PFSK-1 (cell line): ENCODE measurements at regions not wholly inside any gene's neighbourhood (a gene's known extent, or its start where the extent isn't known, plus 50 kb on each side); places are given as distances from the start of the nearest gene placed in this dataset.

Experiments
- FOXP2 ChIP-seq: optimal IDR thresholded peaks from 2 replicates; pipeline ENCODE3; 2011; ENCODE audit warnings: borderline replicate concordance, control low read depth, inconsistent platforms; ENCODE audit not compliant: insufficient read depth; ENCODE audit errors: extremely low read length, extremely low read depth
- POLR2AphosphoS5 ChIP-seq: IDR thresholded peaks from 2 replicates; pipeline ENCODE4 v1.6.1; 2012; ENCODE audit warnings: low read depth, mild to moderate bottlenecking, control low read depth, low read length, moderate library complexity
- REST ChIP-seq, 2 experiments: IDR thresholded peaks; 2 replicates each; pipeline versions ENCODE4 v1.6.1 to v1.8.0; 2011 to 2012; ENCODE audit warnings: low read depth in 2 of 2, low read length in 2 of 2, control low read depth in 1 of 2, inconsistent platforms in 1 of 2, mild to moderate bottlenecking in 1 of 2, moderate library complexity in 1 of 2; ENCODE audit not compliant: insufficient read depth in 1 of 2
- SIN3A ChIP-seq: IDR thresholded peaks from 2 replicates; pipeline ENCODE4 v1.6.1; 2012; ENCODE audit warnings: mild to moderate bottlenecking, low read length, moderate library complexity, borderline replicate concordance; ENCODE audit not compliant: insufficient read depth
- TAF1 ChIP-seq: IDR thresholded peaks from 2 replicates; pipeline ENCODE4 v1.6.1; 2012; ENCODE audit warnings: low read length, control low read depth, borderline replicate concordance; ENCODE audit not compliant: insufficient read depth

- no peak for TF ChIP-seq FOXP2
- no peak for TF ChIP-seq TAF1
- TF ChIP-seq REST (IDR thresholded peaks at IDR 0.05; ENCODE audit: insufficient read depth in 1 of 2, low read depth in 2 of 2, low read length in 2 of 2) = no peak
- no peak for TF ChIP-seq SIN3A
- no peak for TF ChIP-seq POLR2AphosphoS5
Observed at GRCh38 chr9:722388-722980, 119.0 kb upstream of the DMRT1 start.

GRCh38 chr9:726005-726404 lies 115.5 kb upstream of the DMRT1 start:
- TF ChIP-seq SIN3A = no peak
- TF ChIP-seq TAF1 = no peak
- no peak for TF ChIP-seq FOXP2
- TF ChIP-seq POLR2AphosphoS5 = no peak
- TF ChIP-seq REST (IDR thresholded peaks at IDR 0.05; ENCODE audit: insufficient read depth in 1 of 2, low read depth in 2 of 2, low read length in 2 of 2) = no peak

- no peak for TF ChIP-seq REST (IDR thresholded peaks at IDR 0.05; ENCODE audit: insufficient read depth in 1 of 2, low read depth in 2 of 2, low read length in 2 of 2)
- TF ChIP-seq FOXP2 = no peak
- TF ChIP-seq TAF1 = no peak
- no peak for TF ChIP-seq SIN3A
- TF ChIP-seq POLR2AphosphoS5 = no peak
Observed at GRCh38 chr9:727767-728166, 113.7 kb upstream of the DMRT1 start.

GRCh38 chr9:728535-728934 lies 113.0 kb upstream of the DMRT1 start:
- TF ChIP-seq REST (IDR thresholded peaks at IDR 0.05; ENCODE audit: insufficient read depth in 1 of 2, low read depth in 2 of 2, low read length in 2 of 2) (no peak), SIN3A (no peak)

GRCh38 chr9:731474-731873 lies 110.0 kb upstream of the DMRT1 start:
- no peak for TF ChIP-seq REST (IDR thresholded peaks at IDR 0.05; ENCODE audit: insufficient read depth in 1 of 2, low read depth in 2 of 2, low read length in 2 of 2)
- no peak for TF ChIP-seq TAF1
- TF ChIP-seq POLR2AphosphoS5 = no peak
- TF ChIP-seq SIN3A = no peak
- TF ChIP-seq FOXP2 = no peak
